Neuron (in vitro differentiated cells): ENCODE measurements at regions not wholly inside any gene's neighbourhood (a gene's known extent, or its start where the extent isn't known, plus 50 kb on each side); places are given as distances from the start of the nearest gene placed in this dataset.
"Not testable (repeated sequence)": the region's sequence is repeated elsewhere in the genome, so short reads cannot be mapped to it uniquely, and the experiment has no call there.

Experiments
- H2AFZ ChIP-seq: one replicate; pipeline ENCODE4 v1.6.1; 2013; ENCODE audit warnings: low read depth, mild to moderate bottlenecking, inconsistent platforms, low read length, moderate library complexity
- H3K27me3 ChIP-seq: one replicate; pipeline ENCODE4 v1.6.1; 2013; ENCODE audit warnings: low read length; ENCODE audit not compliant: insufficient read depth
- H3K36me3 ChIP-seq: one replicate; pipeline ENCODE4 v1.6.1; 2013; ENCODE audit warnings: low read length; ENCODE audit not compliant: insufficient read depth
- H3K4me1 ChIP-seq: one replicate; pipeline ENCODE4 v1.6.1; 2013; ENCODE audit warnings: low read length; ENCODE audit not compliant: insufficient read depth
- H3K4me3 ChIP-seq: 2 replicates; pipeline ENCODE4 v1.5.1; 2013; ENCODE audit warnings: mild to moderate bottlenecking, low read length, moderate library complexity
- H3K9me3 ChIP-seq: one replicate; pipeline ENCODE4 v1.6.1; 2013; ENCODE audit warnings: low read length

DNA sequence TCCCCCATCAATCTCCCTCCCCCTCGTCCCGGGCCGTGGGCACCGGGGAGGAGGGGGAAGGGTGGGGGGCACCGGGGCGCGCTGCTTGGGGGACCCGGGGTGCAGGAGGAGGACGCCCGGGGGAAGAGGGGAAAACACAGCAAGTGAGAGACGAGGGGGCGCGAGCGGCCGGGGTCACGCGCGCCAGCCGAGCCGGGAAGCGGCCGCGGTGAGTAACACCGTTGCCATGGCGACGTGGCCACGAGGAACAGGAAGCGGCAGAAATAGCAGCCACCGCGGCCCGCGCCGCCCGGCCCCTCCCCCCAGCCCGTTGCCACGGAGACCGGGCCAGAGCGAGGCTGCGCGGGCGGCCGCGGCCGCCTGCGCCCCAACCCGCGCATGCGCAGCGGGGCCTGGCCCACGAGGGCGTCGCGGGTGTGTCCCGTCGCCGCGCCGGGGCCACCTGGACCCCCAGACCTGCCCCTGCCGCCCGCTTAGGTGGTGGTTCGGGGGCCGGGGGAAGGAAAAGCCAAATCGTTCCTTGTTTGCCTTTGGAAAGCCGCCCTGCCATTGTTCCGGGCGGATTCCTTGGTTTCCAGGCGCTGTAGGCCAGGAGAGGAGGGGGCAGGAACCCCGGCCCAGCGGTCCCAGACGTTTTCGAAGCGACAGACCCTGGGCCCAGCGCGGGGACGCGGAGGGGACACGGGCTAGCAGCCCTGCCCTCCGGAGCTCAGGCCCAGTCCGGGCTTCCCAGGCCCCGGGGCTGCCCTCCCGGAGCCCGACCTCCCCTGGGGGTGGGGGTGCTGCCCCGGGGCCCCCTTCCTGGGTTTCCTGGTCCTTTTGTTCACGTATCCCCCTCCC, 207.1 kb downstream of the C9orf50 start:
- H3K4me1 ChIP-seq, result peaks cover 33% of the 10 kb centered on the region
- peaks cover 2% of the 10 kb centered on the region for H3K9me3 ChIP-seq
- H3K4me3 ChIP-seq, result peak overlapping the region; percentile 67
- no peaks in the 10 kb centered on the region for H3K27me3 ChIP-seq
- H3K36me3 ChIP-seq, result no peaks in the 10 kb centered on the region
- H2AFZ ChIP-seq, result peak overlapping the region; percentile 20

- Histone ChIP-seq H2AFZ (no peak overlapping the region), H3K9me3 (peaks cover 2% of the 10 kb centered on the region), H3K27me3 (no peaks in the 10 kb centered on the region), H3K4me3 (peak overlapping the region; percentile 37), H3K36me3 (no peaks in the 10 kb centered on the region), H3K4me1 (peaks cover 41% of the 10 kb centered on the region)
Measured at GRCh38 chr9:129412814-129413536, 207.9 kb downstream of the C9orf50 start.

DNA sequence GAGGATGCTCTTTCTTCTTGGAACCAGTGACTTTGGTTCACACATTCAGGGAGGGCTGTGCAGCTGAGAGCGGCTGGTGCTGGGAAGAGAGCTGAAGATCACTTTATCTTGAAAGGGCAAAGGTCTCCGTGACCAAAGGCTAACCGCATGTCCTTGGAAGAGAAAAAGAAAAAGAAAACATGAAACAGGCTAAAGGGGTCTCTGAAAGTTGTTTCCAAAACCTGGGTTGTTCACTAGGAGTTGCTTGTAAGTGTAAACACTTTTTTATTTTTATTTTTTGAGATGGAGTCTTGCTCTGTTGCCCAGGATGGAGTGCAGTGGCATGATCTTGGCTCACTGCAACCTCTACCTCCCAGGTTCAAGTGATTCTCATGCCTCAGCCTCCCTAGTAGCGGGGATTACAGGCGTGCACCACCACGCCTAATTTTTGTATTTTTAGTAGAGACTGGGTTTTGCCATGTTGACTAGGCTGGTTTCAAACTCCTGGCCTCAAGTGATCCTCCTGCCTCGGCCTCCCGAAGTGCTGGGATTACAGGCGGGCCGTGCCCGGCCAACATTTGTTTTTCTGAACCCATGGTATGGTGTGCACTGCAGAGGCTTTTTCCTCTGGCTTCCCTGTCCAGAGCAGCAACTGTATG, 208.6 kb downstream of the C9orf50 start:
- not testable (repeated sequence) for H3K36me3 ChIP-seq, H3K27me3 ChIP-seq, H2AFZ ChIP-seq, H3K9me3 ChIP-seq
- Histone ChIP-seq H3K4me3 (peak overlapping the region; percentile 37), H3K4me1 (peaks cover 44% of the 10 kb centered on the region)

DNA sequence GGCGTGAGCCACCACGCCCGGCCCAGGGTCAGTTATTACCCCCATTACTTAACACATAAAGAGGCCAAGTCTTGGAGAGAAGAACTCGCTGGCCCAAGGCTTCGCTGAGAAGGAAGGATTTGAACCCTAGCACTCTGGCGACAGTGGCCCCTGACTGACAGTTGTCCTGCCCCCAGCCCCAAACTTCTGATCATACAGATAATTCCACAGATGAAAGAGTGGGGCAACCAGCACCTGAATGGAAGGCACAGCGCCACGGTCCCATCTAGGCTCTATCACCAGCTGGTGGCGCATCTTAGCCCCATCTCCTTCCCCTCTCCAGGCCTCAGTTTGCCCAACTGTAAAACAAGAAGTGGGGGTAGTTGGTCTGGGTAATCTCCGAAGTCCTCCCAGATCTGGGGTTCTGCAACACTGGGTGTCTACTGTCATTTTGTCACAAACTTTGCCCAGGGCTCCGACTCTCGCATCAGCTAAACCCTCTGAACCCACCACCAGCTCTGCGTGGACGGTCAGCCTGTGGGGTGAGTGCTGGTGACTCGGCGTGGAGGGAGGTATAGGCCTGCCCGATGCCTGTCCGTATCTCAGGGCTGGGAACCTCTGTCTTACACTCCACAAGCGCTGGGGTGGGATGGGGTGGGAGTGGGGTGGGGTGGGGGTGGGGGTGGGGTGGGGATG, 209.3 kb downstream of the C9orf50 start:
- H3K4me3 ChIP-seq, result no peak overlapping the region
- H3K36me3 ChIP-seq, result no peaks in the 10 kb centered on the region
- H3K27me3 ChIP-seq, result no peaks in the 10 kb centered on the region
- H3K9me3 ChIP-seq, result peaks cover 2% of the 10 kb centered on the region
- peaks cover 40% of the 10 kb centered on the region for H3K4me1 ChIP-seq
- H2AFZ ChIP-seq, result no peak overlapping the region

DNA sequence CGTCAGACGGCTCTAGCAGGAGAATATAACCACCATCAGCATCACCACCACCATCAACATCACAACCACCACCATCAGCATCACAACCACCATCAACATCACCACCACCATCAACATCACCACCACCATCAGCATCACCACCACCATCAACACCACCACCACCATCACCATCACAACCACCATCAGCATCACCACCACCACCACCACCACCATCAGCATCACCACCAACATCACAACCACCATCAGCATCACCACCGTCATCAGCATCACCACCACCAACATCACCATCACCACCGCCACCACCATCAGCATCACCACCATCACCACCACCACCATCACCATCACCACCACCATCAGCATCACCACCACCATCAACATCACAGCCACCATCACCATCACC, 210.7 kb downstream of the C9orf50 start:
- Histone ChIP-seq H3K27me3 (no peaks in the 10 kb centered on the region), H3K4me1 (peaks cover 34% of the 10 kb centered on the region), H3K4me3 (no peak overlapping the region), H3K36me3 (no peaks in the 10 kb centered on the region), H2AFZ (no peak overlapping the region), H3K9me3 (peaks cover 2% of the 10 kb centered on the region)

- Histone ChIP-seq H3K4me1 (peaks cover 32% of the 10 kb centered on the region), H3K27me3 (no peaks in the 10 kb centered on the region), H3K4me3 (no peak overlapping the region), H2AFZ (no peak overlapping the region), H3K9me3 (peaks cover 2% of the 10 kb centered on the region), H3K36me3 (no peaks in the 10 kb centered on the region)
Measured at GRCh38 chr9:129408535-129409215, 212.2 kb downstream of the C9orf50 start.

DNA sequence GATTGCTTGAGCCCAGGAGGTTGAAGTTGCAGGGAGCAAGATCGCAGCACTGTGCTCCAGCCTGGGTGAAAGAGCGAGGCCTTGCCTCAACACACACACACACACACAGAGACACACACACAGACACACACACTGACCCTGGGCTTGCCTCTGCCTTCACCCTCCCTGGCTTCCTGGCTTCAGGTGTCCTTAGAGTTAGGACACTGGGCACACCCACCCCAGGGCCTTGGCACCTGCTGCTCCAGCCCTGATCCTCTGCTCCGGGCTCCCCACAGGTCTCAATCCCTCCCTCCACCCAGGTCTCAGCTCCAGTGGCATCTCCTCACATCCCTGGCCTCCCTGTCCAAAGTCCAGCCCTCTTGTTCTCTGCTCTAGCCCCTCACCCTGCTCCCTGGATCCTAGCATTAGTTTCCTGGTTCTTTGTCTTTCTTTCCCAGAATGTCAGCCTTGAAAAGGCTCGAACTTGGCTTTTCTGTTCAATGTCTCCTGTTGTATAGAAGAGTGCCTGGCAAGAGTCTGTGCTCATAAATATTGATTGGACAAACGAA, 212.9 kb downstream of the C9orf50 start:
- no peak overlapping the region for H3K4me3 ChIP-seq
- peaks cover 38% of the 10 kb centered on the region for H3K4me1 ChIP-seq
- no peak overlapping the region for H2AFZ ChIP-seq
- H3K27me3 ChIP-seq, result no peaks in the 10 kb centered on the region
- H3K36me3 ChIP-seq, result no peaks in the 10 kb centered on the region
- peaks cover 2% of the 10 kb centered on the region for H3K9me3 ChIP-seq

GRCh38 chr9:129406278-129407225, 214.3 kb downstream of the C9orf50 start:
- peaks cover 2% of the 10 kb centered on the region for H3K9me3 ChIP-seq
- no peaks in the 10 kb centered on the region for H3K27me3 ChIP-seq
- no peaks in the 10 kb centered on the region for H3K36me3 ChIP-seq
- H3K4me3 ChIP-seq, result no peak overlapping the region
- no peak overlapping the region for H2AFZ ChIP-seq
- peaks cover 38% of the 10 kb centered on the region for H3K4me1 ChIP-seq

GRCh38 chr9:129405827-129406213, 215.1 kb downstream of the C9orf50 start:
- Histone ChIP-seq H3K4me3 (no peak overlapping the region), H3K27me3 (no peaks in the 10 kb centered on the region), H3K9me3 (peaks cover 2% of the 10 kb centered on the region), H3K36me3 (no peaks in the 10 kb centered on the region), H3K4me1 (peaks cover 38% of the 10 kb centered on the region), H2AFZ (no peak overlapping the region)

DNA sequence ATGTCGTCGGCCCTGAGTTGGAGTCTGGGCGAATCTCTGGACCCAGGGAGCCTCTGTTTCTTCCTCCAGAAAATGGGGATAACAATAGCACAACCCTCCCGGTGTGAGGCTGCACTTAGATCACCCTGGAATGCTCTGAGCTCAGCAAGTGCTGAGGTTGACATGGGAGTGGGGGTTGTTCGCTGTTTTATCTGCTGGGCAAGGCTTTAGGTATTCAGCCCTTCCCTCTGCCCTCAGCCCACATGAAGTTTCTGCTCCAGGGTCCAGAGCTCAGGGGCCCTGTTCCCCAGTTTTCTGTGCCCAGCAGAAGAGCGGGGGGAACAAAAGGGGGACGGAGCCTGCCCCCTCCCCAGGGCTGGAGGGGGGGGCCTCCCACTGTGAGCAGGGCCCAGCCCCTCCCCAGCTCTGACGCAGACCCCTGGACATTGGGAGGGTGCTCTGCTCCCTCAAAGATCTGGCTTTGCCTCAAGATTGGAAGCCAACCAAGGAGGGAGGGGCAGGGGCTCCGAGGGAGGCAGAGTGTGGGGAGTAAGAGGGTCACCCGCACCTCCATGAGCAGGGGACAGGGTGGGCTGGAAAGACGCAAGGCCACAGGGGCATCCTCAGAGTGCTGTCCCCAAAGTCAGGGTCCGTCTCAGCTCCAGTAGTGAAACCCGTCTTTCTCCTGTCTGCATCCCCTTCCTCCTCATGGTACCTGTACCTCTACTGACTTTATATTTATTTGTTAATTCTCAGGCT, 215.6 kb downstream of the C9orf50 start:
- Histone ChIP-seq H3K4me3 (no peak overlapping the region), H2AFZ (no peak overlapping the region), H3K36me3 (no peaks in the 10 kb centered on the region), H3K9me3 (peaks cover 2% of the 10 kb centered on the region), H3K27me3 (no peaks in the 10 kb centered on the region), H3K4me1 (peaks cover 38% of the 10 kb centered on the region)

DNA sequence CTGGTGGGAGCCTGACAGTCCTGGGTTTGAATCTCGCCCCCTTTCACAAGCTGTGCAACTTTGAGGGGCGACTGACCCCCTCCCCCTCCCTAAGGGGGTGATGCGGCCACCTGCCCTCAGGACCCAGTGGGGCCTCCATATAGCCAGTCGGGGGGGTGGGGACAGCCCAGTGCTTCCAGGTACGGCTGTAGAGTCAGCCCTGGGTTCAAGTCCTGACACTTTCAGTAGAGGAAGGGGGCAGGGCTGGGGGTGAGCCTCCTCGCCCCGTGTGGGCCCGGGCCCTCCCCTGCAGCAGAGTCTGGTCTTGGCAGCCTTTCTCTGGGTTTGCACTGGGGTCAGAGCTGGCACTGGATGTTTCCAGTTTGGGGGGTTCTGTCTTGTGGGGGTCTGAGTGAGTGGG, 216.3 kb downstream of the C9orf50 start:
- Histone ChIP-seq H3K4me3 (no peak overlapping the region), H3K4me1 (peaks cover 39% of the 10 kb centered on the region), H3K9me3 (no peaks in the 10 kb centered on the region), H2AFZ (no peak overlapping the region), H3K36me3 (no peaks in the 10 kb centered on the region), H3K27me3 (no peaks in the 10 kb centered on the region)
